SU-DHL-6 (cell line): ENCODE measurements at regions not wholly inside any gene's neighbourhood (a gene's known extent, or its start where the extent isn't known, plus 50 kb on each side); places are given as distances from the start of the nearest gene placed in this dataset.

Source experiments
- EZH2phosphoT487 ChIP-seq: fragments of 200-600 bp; sonication (generic), shearing (Covaris generic); conservative IDR thresholded peaks from 2 replicates; pipeline ENCODE4 v1.6.1; 2018; ENCODE audit warnings: mild to moderate bottlenecking, antibody characterized with exemption, low read length, moderate library complexity, mixed read lengths
- TF ChIP-seq, protein P1 (sequence below): fragments of 200-600 bp; sonication (generic); IDR thresholded peaks from one replicate; pipeline ENCODE4 v1.5.1; 2017; ENCODE audit warnings: antibody characterized with exemption, mild to moderate bottlenecking, low read length, moderate library complexity; ENCODE audit not compliant: insufficient read depth, poor library complexity, severe bottlenecking

GRCh38 chr5:30749971-30750370 lies 443.5 kb upstream of the CDH6 start:
- TF ChIP-seq, protein P1, sequence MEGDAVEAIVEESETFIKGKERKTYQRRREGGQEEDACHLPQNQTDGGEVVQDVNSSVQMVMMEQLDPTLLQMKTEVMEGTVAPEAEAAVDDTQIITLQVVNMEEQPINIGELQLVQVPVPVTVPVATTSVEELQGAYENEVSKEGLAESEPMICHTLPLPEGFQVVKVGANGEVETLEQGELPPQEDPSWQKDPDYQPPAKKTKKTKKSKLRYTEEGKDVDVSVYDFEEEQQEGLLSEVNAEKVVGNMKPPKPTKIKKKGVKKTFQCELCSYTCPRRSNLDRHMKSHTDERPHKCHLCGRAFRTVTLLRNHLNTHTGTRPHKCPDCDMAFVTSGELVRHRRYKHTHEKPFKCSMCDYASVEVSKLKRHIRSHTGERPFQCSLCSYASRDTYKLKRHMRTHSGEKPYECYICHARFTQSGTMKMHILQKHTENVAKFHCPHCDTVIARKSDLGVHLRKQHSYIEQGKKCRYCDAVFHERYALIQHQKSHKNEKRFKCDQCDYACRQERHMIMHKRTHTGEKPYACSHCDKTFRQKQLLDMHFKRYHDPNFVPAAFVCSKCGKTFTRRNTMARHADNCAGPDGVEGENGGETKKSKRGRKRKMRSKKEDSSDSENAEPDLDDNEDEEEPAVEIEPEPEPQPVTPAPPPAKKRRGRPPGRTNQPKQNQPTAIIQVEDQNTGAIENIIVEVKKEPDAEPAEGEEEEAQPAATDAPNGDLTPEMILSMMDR, result no peak
- no peak for TF ChIP-seq EZH2phosphoT487
